GM18873 (cell line): ENCODE measurements at regions not wholly inside any gene's neighbourhood (a gene's known extent, or its start where the extent isn't known, plus 50 kb on each side); places are given as distances from the start of the nearest gene placed in this dataset.

ENCODE experiments used
- ATAC-seq: cut with Tn5 transposase; IDR thresholded peaks from one replicate; pipeline ENCODE4 v1.9.1; 2021; ENCODE audit warnings: mild to moderate bottlenecking, moderate library complexity, moderate number of reproducible peaks; ENCODE audit not compliant: unreplicated experiment, low FRiP score

GRCh38 chr2:58973811-58974281 lies 732.7 kb upstream of the FANCL start:
- ATAC-seq, result no peak

GRCh38 chr2:58972737-58973136 lies 731.6 kb upstream of the FANCL start:
- no peak for ATAC-seq

DNA sequence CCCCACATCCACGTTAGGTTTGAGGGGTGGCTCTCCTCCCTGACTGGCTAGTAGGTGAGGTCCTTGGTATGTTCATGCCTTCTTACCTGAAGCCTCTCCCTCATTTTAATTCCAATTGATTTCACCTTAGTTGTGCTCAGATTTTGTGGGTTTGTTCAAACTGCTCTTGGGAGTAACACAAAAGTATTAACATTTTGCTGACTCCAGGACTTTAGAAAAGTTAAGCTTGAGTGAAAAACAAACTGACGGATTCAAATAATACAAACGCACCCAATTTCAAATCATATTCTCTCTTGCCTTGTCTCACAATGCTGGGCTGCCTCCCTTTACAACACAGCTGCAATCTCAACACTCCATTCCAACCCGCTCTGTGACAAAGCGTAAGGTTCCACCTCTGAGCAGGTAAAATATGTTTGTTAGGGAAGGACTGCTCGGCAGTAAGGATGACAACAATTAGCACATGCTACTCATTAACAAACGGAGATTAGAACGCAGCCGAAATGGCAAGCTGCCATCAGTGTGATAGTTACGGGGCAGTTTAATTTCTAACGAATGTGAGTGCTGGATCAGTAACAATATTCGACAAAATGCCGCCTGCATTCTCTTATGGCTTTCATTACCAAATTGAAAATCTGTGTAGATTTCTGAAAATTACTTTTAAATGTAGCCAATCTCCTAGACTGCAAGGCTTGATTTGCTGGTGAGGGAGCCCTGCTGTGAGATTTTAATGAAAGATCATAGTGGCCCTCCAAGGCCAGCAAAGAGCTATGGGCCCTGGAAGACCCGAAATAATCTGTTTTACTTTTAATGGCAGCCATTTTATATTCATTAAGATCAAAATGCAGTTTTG lies 730.6 kb upstream of the FANCL start:
- no peak for ATAC-seq

GRCh38 chr2:58970365-58970764 lies 729.2 kb upstream of the FANCL start:
- no peak for ATAC-seq

GRCh38 chr2:58968885-58969284 lies 727.8 kb upstream of the FANCL start:
- ATAC-seq, result no peak

DNA sequence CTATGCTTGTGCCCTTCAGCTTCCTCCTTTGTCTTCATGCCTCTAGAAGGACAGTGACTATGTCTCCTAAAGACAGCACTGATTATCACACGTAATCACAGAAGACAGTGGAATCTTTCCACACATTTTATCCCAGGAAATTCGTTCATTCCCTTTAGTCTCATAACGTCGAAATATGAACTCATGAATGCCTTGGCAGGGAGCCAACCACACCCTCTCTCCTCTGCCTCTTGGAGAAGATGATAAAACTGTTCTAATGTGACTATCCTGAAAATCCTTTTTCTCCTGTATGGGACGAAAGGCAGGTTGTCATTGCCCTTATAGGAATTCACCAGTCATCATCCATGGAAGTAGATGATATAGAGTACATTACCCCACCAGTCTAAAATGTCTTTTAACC lies 726.6 kb upstream of the FANCL start:
- ATAC-seq, result no peak

DNA sequence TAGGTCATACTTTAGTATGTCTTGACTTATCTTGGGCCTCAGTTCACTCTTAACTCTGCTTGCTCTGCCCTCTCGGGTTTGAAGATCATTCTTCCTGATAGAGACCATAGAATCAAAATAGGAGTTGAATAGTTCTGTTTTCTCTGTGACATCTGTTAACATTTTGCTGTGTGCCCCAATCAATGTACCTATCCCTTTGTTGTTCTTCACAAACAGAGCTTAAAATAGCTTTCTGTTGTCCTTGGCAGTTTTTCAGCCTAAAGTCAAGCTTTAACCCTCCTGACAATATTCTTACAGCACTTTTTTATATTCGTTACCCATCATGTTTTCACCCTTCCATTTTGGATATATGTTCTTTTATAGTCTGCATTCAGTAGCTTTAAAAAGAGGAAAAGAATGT lies 724.5 kb upstream of the FANCL start:
- ATAC-seq, result no peak

GRCh38 chr2:58959996-58960395 lies 718.9 kb upstream of the FANCL start:
- no peak for ATAC-seq

DNA sequence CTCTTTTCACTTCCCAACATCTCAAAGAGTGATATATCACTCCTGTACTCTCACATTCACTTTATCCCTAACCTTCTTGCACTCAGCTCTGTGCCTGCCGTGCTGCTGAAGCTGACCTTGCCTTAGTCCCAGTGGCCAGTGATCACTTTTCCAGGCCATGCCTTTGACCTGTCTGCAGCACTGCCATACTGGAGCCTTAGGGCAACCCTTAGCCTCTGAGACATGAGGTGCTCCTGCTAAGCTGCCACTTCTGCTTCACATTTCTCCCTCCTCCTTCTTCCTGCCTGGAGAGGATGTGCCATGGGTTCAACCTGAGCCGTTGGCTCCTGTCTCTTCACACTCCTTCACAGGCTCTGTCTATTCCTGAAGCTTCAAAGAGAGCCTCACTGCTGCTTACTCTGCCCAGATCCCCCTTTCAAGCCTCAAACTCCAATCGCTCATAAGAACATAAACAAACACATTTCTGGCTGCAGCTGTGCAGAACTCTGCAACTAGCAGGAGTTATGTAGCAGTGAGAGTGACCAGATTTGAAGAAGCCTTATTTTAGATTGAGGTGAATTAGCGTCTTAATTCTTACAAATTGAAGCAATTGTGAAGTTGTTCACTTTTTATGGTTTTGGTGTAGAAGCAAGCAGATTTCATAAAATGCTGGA lies 716.2 kb upstream of the FANCL start:
- ATAC-seq, result no peak

- no peak for ATAC-seq
Observed at GRCh38 chr2:58954880-58955385, 713.8 kb upstream of the FANCL start.

DNA sequence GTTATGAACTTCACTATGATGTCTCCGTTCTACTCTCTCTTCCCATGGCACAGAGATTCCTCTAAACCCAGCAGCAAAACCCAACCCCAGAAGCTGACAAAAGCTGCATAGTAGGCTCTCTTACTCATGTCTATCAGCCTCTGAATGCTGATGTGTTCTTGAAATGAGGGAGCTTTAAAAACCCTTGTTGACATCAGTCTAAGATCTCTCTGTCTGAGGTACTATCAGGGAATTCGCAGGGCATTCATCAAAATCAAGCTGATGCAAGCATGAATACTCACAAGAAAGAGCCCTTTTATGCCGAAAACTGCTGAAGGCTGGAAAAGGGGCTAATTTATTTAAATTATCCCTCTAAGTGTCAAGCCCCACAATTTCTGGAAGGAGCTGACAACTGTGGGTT lies 710.6 kb upstream of the FANCL start:
- no peak for ATAC-seq

- no peak for ATAC-seq
Observed at GRCh38 chr2:58950795-58951462, 709.8 kb upstream of the FANCL start.

- ATAC-seq, result no peak
Observed at GRCh38 chr2:58939388-58939787, 698.3 kb upstream of the FANCL start.

DNA sequence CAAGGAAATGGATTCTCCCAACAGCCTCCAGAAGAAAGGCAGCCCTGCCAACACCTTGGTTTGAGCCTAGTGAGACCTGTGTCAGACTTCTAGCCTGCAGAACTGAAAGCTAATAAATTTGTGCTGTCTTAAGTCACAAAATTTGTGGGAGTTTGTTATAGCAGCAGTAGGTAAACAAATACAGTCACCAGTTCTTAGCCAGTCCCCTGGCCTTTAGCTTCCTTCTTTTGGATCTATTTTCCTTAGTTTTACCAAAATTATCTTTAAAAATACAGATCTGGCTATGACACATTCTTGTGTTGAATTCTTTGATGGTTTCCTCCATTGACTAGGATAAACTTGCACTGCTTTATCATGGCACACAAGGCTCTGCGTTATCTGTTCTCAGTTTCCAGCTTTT lies 697.9 kb upstream of the FANCL start:
- ATAC-seq, result no peak

DNA sequence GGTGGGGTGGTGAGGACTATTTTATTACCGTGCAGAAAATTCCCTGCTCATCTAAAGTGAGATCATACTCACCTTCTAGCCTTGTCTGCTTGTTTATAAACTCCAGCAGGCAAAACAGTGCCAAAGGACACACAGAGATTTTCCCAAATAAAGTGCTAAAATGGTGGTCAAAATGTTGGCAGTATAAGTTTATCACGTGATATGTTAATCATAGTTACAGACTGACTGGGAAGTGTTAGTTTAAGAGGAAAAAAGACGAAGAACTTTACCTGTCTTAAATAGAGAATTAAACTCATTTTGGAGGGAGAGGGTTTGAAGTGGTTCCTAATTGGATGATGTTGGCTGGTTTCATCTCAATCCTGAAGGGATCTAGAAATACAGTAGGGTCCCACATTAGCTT lies 691.7 kb upstream of the FANCL start:
- ATAC-seq, result no peak

GRCh38 chr2:58930537-58930936 lies 689.4 kb upstream of the FANCL start:
- ATAC-seq, result no peak

GRCh38 chr2:58928973-58929372 lies 687.8 kb upstream of the FANCL start:
- no peak for ATAC-seq

DNA sequence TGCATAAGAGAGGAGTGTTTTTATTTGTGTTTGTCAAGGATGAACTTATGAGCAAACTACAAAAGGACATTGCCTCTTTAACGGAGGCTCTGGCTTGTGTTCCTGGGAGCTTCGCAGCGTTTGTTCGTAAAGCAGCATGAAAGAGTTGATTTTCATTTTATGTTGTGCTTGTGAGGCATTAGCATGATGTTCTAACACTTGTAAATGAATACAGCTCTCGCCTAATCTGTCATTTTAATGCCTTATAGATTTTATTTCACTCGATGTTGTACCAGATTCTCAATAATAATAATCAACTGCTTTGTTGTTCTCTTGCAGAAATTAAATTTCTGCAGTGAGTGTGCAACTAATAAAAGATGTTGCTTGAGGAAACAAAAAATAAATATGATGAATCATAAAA lies 687.3 kb upstream of the FANCL start:
- ATAC-seq, result no peak

GRCh38 chr2:58926112-58926511 lies 685.0 kb upstream of the FANCL start:
- ATAC-seq, result no peak

DNA sequence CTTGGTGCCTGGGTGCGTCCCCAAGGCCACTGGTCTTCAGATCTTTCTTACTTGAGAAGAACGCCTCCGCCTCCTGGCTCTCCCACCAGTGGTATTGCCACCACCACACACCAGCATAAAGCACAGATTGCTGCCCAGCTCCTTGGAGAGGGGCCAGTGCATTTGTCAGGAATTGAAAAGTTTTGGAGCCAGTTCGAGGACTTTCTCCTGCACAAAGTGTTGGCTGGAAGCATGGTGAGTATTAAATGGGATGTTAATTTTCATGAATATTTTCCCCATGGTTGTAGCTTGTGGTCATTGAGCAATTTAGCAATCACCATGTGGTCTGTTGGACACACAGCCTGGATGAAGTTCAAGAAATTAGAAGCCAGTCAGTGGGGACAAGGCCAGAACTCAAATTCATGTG lies 684.6 kb upstream of the FANCL start:
- ATAC-seq, result no peak

GRCh38 chr2:58923869-58924268 lies 682.7 kb upstream of the FANCL start:
- no peak for ATAC-seq
